ENCODE measurements at regions not wholly inside any gene's neighbourhood (a gene's known extent, or its start where the extent isn't known, plus 50 kb on each side); places are given as distances from the start of the nearest gene placed in this dataset.

GRCh38 chr2:134142903-134143302 lies 111.0 kb upstream of the MGAT5 start:
- TF ChIP-seq ZNF384 (IDR thresholded peaks at IDR 0.05) (no peak), TARDBP (IDR thresholded peaks at IDR 0.05) (no peak), SP1 (IDR thresholded peaks at IDR 0.05) (no peak), FOXA1 (IDR thresholded peaks at IDR 0.05) (no peak), PKNOX1 (IDR thresholded peaks at IDR 0.05) (no peak), L3MBTL2 (conservative IDR thresholded peaks at IDR 0.05) (no peak), LEF1 (IDR thresholded peaks at IDR 0.05; ENCODE audit: borderline replicate concordance) (no peak), FOXM1 (IDR thresholded peaks at IDR 0.05; ENCODE audit: borderline replicate concordance) (no peak), SUZ12 (IDR thresholded peaks at IDR 0.05) (no peak), ELF4 (IDR thresholded peaks at IDR 0.05) (no peak), BHLHE40 (IDR thresholded peaks at IDR 0.05; ENCODE audit: borderline replicate concordance) (no peak), FOXK2 (IDR thresholded peaks at IDR 0.05) (no peak), NFRKB (IDR thresholded peaks at IDR 0.05) (no peak), HDGF (IDR thresholded peaks at IDR 0.05; ENCODE audit: borderline replicate concordance) (no peak)
